ENCODE measurements at regions not wholly inside any gene's neighbourhood (a gene's known extent, or its start where the extent isn't known, plus 50 kb on each side); places are given as distances from the start of the nearest gene placed in this dataset.
"Not testable (repeated sequence)": the region's sequence is repeated elsewhere in the genome, so short reads cannot be mapped to it uniquely, and the experiment has no call there.

DNA sequence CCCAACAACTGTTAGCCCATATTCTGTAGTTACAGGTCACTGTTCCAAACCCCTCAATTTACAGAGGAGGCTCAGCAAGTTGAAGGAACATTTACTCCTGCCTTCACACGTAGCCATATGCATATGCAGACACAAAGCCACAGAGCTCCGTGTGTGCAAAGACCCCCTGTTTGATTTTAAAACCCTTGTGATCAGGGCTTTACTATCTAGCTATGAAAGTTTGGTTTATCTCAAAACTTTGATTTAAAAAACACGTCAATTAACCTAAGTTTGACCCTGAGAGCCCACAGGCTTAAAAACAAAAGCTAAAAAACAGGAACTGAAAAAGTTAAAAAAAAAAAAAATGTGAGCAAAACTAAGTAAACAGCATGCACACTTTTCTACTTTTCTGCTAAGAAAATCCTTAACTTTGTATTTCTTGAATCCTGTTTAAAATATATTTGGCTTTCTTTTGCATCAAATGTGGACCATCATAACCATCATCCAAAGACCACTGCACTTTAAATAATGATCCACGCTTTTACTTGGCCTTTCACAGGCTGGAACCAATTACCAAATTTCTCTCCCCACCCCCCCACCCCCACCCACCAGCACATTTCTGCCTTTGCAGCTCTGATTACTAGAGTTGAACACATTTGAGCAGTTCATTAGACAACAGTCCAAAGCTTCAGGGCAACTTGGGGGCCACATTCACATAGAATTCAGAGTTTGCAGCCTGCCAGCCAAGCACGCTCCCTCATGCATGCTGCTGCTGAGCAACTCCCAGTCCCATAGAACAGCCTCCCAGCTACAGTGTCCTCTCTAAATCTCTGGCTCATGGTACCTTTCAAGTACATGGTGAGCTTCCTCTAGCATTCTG lies 128.8 kb upstream of the MAP3K1 start:
- no peak for DNase-seq

DNA sequence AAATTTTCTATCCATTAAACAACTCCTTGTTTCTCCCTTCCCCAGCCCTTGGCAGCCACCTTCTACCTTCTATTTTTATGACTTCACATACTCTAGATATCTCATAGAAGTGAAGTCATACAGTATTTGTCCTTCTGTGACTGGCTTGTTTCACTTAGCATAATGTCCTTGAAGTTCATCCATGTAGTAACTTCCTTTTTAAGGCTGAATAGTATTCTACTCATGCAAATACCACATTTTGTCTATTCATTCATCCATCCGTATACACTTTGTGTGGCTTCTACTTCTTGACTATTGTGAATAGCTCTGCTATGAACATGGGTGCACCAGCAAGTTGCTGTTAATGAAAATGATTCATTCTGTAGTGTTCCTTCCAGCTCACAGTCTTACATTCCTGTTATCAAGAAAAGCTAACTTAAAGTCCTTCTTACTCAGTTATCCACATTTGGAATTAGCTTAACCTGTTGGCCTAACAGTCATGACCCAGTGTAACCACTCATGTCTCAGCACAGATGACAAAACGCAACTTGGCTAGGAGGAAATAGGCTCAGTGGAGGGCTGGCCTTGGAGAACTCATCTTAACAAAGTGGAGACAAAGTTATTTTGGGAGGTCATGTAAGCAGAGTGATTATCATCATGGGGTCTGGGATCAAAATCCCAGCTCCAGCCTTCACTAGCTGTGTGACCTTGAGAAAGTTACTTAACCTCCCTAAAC lies 129.7 kb upstream of the MAP3K1 start:
- DNase-seq: no peak

DNA sequence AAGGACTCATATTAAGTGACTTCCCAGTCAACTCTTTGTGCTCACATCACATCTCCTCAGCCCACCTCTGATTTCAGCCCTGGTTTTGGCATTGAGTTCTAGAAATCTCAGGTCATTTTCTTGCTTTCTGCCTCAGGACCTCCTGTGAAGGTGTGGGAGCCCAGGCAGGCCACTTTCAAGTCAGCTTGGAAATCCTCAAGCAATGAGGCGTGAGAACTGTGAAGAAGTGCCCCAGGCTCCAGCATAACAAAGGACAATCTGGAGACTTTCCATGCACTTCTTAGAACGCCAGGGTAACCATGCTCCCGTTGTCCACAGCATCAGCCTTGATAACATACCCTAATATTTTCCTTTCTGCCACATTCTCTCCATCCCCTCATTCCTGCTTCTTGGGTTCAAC lies 131.2 kb upstream of the MAP3K1 start:
- no peak for DNase-seq

DNA sequence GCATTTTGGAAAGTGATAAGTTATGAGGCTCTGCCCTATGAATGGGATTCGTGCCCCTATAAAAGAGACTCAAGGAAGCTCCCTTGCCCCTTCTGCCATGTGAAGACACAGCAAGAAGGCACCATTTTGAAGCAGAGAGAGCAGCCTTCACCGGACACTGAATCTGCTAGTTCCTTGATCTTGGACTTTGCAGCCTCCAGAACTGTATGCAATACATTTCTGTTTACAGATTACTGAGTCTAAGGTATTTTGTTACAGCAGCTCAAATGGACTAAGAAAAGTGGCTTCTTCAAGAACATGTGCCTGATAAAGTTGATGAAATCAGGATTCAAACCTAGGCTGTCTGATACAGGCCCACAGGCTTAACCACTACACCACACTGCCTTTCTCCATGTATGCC lies 131.6 kb upstream of the MAP3K1 start:
- no peak for DNase-seq

DNA sequence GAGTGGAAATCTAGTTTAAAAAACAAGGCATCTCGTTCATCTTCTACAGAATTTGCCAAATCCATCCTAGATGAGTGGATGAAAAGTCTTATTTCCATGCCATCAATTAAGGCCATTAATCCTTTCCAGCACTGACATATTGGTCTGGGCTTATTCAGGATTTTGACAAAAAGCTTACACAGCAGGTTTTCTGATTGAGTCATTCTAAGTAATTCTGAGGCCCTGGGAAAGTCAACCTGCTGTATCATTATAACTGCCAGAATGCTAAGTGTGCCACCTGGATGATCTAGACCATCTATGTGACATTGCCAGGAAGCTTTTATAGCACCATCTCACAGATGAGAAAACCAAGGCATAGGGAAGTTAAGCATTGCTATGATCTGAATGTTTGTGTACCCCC lies 132.1 kb upstream of the MAP3K1 start:
- DNase-seq: no peak

DNA sequence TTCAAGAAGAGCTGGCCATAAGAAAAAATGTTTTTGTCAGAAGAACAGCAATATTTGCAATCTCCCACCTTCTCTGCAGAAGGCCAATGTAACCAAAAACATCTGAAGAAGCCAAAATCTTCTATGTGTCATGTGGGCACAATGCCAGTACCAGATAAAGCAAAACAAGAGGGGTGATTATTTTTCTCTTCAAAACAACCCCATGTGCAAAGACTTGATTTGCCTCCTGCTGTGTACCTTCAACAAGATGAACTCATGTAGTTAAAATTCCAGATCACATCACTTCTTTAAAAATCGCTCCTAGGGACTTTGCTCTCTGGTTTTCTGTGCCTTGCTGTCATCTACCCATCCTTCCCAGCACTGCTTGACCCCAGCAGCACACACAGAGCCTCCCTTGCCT lies 134.0 kb upstream of the MAP3K1 start:
- no peak for DNase-seq

DNA sequence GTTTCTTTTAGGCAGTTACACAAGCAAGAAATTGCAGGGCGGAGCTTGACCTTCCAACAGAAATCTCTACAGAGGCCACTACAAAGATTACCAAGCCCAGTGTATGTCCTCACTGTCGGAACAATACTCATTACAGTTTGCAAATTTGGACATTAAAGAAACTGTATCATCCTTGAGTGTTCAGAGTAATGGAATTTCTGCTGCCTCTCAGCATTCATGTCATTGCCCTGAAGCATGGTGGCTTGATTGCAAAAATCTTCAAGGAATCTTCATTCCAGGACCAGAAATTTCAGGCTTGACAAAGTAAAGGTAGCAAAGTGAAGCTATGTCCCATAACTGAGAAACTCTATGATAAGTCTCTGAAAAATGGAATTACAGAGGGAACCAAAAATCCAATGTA lies 134.6 kb upstream of the MAP3K1 start:
- no peak for DNase-seq

DNA sequence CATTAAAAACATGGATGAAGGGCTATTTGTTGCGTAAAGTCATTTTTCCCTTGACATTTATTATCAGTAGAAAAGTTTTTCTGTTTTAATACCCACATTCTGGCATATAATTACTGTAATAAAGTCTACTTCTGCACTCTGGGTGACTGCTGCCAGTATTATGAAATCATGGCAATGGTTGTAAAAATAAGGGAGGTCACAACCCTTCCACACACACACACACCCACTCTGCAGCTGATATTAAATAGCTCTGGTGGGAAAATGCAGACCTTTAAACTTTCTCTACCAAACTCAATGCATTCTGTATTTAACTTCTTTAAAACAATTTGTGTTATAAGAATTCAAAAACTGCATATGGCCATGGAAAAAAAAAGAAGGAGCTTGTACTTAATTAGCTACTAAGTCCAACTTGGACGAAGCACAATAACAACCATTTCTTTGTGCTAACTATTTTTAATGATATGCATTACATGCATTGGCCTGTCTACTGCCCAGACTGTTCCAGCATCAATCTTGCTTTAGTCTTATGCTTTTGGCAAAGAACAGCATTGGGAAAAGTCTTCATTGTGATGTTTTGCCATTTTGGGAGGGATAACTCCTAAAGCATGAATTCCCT lies 137.6 kb upstream of the MAP3K1 start:
- no peak for DNase-seq

DNA sequence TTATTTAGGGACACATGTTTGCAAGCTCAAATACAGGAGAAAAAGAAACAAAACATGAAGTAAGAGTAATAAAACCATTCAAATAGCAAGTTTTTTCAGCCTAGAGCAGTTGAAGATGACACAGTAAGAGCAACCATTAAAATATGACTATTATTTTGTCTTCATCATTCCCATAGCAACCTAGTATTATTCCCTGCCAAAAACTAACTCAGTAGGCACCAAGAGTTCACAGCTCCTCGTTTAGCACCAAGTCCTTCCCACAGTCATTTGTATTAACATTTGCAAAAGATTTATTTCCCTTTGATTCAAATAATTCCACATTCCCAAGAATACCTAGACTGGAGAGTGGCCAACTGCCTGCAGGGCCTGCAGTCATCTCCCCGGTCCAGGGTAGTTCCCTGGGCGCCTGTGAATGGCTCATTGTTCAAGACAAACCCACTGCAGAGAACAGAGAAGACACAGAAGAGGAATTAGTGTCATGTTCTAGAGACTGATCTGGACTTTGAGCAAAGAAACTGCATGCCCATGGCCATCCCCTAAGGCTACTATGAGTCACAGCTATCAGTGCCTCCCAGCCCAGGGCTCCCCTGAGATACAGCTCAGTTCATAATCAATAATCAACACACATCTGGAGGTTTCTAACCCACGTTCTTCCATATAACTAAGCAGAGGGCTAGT lies 139.1 kb upstream of the MAP3K1 start:
- DNase-seq: no peak

DNA sequence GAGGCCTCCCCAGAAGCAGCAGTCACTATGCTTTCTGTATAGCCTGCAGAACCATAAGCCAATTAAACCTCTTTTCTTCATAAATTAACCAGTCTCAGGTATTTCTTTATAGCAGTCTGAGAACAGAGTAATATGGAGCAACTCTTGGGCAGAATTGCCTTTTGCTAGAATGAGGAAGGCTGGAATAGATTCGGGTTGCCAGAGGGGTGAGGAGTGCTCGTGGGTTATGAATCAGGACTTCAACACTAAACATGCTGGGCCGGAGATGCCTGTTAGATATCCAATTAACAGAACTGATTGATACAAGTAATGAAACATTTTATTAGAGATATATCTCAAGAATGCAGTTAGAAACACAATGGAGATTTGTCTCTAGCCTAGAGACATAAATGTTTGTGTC lies 140.9 kb upstream of the MAP3K1 start:
- no peak for DNase-seq

DNA sequence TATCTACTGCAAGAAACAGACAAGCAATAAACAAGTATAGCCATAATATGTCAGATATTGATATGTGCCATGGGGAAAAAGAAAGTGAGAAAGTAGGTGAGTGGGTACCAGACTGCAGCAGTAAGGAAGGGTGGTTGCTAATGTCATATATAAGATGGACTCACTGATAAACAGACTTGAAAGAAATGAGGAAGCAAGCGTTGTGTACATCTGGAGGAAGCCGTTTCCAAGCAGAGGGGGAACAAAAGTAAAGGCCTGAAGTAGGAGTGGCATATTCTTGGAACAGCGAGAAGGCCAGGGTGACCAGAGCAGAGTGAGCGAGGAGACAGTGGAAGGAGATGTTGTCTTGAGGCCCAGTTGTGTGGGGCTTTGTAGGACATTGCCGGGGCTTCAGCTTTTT lies 142.2 kb upstream of the MAP3K1 start:
- no peak for DNase-seq

DNA sequence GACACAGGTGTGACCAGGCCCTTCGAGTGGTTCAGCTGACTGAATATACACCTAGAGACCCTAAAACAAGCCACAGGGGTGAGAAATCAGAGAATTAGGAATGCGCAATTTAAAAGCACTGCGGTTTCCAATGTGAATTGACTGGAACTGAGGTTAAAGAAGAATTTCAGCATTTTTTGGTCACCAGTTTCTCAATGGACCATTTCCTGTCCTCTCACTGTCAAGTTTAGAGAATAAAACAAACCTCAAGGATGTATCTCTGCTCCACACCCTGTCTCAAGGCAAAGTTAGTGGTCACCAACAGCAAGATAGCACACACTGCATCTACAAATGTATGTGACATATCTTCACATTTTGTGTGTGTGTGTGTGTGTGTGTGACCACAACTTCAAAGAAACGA lies 143.8 kb upstream of the MAP3K1 start:
- DNase-seq: no peak

DNA sequence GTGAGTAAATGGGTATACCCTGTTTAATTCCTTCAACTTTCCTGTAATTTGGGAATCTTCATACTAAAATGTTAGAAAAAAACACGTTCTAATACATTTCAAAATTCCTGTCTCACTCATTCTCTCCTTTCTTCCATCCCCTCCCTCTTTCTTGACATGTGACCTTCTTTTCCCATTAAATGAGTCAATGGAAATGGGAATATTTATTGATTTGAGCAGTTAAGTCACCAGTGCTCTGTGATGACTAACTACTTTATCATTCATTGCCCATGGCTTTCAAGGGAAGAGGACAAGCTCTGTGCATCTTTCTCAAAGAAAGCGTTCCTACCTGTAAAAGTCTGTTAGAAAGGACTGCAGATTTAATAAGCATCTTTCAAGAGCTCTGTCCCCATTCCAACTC lies 144.4 kb upstream of the MAP3K1 start:
- DNase-seq: no peak

DNA sequence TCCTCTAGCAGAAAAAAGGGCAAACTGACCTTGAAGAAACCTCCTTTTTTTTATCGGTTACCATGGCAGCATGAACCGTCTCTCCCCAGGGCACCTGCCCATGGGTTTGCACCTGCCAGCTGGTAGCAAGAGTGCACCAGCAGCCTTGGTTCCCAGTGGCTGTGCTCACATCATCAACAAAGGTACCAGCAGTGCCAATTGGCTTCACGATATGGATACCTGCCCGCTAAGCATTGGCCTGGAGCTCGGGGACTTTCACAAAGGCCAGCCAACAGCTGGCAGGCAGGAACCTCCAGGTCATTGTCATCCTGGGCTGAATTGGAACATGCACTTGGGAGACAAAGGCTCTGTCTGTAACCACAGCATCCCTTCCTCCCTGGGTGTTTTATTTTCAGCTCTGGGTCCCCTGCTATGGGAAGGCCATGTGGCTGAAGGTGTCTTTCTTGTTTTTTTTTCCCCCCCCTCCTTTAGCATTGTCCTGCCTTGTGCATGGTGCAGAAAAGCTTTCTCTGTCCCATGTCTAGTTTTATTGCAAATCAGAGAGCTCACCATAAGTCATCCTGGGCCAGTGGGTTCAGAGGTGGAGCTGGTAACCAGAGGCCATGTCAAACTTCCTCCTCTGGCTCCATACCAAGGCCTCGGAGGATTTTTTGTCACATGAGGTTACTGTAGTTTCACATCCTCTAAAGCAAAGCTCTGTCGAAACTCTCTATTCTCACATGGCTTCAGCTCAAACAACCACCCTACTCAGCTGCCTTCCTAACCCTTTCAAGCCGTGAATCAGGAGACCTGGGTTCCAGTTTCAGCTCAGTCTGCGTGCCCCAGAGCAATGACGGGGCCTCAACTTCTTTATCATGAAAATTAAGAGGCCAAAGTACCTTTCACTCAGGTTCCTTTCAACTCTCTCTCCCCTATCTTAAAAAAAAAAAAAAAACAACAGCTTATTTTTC lies 145.5 kb upstream of the MAP3K1 start:
- no peak for DNase-seq

DNA sequence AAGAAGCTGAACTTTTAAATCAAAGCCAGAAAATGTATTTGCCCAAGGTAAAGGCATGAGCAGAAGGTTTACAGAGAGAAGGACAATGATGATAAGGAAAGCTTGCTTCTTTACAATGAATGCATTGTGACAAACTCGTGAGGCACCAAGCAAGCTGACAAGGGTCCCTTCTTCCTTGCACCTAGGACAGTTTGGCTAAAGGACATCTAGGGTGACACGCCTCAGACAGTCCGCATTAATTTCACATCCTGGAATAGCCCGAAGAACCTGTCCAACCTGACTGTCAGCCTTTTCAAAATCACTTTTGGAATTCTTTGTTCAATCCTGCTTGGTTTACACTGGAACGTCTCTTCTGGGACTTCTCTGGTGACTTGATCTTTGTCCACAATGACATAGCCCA lies 146.4 kb upstream of the MAP3K1 start:
- DNase-seq: no peak

DNA sequence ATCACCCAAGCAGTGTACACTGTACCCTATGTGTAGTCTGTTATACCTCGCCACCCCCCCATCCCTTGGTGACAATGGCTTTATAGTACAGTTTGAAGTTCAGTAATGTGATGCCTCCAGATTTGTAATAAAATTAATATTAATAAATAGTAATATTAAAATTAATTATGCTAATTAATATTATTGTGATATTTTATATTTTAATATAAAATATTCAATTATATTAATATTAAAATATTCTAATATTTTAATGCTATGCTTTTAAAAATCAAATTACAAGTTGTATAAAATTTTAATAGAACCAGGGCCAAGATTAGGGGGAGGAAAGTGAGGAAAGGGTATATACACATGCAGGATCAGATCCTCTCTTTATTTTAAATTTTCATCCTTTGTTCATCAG lies 147.7 kb upstream of the MAP3K1 start:
- no peak for DNase-seq

DNA sequence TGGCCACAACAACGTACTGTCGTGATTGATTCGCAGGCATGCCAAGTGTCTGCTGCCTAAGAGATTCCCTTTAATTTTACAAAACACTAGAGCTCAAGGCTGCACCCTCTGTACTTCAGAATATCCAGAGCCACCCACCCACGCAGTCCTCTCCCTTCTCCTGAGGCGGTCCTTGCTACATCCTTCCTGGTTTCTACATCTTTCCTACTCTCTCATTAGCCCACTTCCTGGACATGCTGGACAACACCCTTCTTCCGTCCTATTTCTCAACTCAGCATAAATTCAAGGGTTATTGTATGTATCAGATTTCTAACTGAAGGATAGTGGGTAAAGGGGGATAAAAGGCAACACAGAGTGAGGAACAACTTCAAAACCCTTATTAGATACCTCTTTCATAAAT lies 148.4 kb upstream of the MAP3K1 start:
- no peak for DNase-seq

DNA sequence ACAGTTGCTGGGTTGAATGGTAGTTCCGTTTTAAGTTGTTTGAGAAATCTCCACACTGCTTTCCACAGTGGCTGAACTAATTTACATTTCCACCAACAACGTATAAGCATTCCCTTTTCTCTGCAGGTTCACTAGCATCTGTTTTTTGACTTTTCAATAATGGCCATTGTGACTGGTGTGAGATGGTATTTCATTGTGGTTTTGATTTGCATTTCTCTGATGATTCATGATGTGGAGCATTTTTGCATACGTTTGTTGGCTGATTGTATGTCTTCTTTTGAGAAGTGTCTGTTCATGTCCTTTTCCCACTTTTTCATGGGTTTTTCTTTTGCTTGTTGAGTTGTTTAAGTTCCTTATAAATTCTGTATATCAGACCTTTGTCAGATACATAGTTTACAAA lies 150.2 kb upstream of the MAP3K1 start:
- not testable (repeated sequence) for DNase-seq

DNA sequence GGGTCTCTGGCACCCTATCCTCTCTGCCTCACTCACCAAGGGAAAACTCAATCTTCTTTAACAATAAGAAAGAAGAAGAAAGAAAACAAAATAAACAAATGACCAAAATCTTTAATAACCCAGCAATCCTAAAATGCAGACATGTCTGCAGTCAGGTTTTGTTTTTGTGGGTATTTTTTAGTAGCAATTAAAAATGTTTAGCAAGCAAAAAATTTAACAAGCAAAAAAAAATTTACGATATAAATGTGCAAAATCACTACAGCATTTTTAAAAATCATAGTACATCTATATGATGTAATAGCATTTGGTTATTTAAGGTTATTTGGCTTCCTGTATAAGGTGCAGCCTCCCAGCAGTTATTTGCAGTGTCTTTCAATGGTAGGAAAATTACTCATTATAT lies 151.3 kb upstream of the MAP3K1 start:
- no peak for DNase-seq

DNA sequence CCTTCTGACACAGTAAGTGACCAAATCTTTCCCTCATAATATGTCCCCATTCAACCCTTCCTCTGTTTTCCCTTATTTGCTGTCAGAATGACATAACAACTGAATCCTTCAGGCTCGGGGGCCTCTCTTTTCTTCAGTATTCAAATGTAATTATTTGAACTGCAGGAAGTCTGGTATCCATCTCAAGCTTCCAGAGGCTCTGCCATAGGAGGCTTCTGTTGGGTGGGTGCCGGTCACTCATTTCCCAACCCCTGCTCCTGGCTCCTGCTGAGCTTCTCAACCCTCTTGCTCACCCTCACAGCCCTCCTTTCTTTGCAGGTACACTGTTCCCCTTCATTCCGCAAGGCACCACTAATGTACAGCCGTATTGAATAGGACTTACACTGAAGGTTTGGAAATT lies 151.8 kb upstream of the MAP3K1 start:
- DNase-seq: no peak

DNA sequence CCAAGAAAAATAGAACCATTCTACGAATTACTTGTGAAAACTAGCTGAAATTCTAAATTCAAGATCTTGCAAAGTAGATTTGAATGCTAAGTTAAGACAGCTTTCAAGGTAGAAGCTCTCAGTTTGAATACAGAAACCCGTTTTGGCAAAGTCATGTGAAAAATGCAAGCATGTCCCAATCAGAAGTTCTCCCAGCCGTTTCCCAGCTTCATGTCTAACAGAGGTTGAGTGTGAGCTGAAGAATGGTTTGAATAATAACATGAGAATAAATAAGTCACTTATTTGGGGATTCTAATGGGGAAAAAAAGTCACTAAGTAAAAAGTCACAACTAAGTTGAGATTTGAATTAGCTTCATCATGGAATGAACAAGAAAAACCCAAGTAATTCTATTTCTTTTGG lies 152.5 kb upstream of the MAP3K1 start:
- DNase-seq: no peak

DNA sequence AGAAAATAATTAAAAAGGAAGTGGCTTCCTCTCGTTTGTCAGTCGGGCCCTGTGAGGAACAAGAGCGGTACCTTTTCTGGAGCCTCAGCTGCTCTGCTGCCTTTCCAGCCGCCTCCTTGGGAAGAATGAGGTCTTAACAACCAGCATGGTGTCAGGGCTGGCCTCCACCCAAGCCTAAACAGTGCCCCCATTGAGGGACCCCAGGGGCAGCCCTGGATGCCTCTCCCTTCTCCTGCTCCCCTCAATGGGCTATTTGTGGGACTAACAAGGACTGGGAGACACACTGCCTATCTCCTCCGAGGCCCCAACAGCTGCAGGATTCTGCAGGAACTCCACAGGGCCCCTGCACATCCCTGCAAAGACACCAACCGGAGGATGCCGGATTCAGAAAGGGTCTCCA lies 155.4 kb upstream of the MAP3K1 start:
- DNase-seq: no peak

Data from right kidney (tissue), 1 donor.